NB4 (cell line): ENCODE measurements at regions not wholly inside any gene's neighbourhood (a gene's known extent, or its start where the extent isn't known, plus 50 kb on each side); places are given as distances from the start of the nearest gene placed in this dataset.

Source experiments
- DNase-seq: peaks from one replicate; pipeline ENCODE4 v3.0.0; 2010; ENCODE audit warnings: low read depth
- H3K4me3 ChIP-seq: one replicate; pipeline ENCODE4 v1.5.1; 2011; ENCODE audit warnings: mild to moderate bottlenecking, low read depth, low read length, moderate library complexity
- MYC ChIP-seq: IDR thresholded peaks from 2 replicates; pipeline ENCODE4 v1.6.1; 2011; ENCODE audit warnings: low read depth, low read length
- POLR2A ChIP-seq: IDR thresholded peaks from 2 replicates; pipeline ENCODE4 v1.6.1; 2011; ENCODE audit warnings: mild to moderate bottlenecking; ENCODE audit not compliant: insufficient read length; ENCODE audit errors: extremely low read depth
- TF ChIP-seq, protein P1 (sequence below): IDR thresholded peaks from one replicate; pipeline ENCODE4 v1.5.1; 2012; ENCODE audit warnings: low read depth, low read length
- TF ChIP-seq, protein P2 (sequence below): IDR thresholded peaks from 2 replicates; pipeline ENCODE4 v1.6.1; 2011; ENCODE audit warnings: low read depth, low read length

- no peak overlapping the region for H3K4me3 ChIP-seq
- no peak for TF ChIP-seq POLR2A
- TF ChIP-seq, protein P1, sequence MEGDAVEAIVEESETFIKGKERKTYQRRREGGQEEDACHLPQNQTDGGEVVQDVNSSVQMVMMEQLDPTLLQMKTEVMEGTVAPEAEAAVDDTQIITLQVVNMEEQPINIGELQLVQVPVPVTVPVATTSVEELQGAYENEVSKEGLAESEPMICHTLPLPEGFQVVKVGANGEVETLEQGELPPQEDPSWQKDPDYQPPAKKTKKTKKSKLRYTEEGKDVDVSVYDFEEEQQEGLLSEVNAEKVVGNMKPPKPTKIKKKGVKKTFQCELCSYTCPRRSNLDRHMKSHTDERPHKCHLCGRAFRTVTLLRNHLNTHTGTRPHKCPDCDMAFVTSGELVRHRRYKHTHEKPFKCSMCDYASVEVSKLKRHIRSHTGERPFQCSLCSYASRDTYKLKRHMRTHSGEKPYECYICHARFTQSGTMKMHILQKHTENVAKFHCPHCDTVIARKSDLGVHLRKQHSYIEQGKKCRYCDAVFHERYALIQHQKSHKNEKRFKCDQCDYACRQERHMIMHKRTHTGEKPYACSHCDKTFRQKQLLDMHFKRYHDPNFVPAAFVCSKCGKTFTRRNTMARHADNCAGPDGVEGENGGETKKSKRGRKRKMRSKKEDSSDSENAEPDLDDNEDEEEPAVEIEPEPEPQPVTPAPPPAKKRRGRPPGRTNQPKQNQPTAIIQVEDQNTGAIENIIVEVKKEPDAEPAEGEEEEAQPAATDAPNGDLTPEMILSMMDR = no peak
- TF ChIP-seq, protein P2, sequence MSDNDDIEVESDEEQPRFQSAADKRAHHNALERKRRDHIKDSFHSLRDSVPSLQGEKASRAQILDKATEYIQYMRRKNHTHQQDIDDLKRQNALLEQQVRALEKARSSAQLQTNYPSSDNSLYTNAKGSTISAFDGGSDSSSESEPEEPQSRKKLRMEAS = no peak
- no peak for TF ChIP-seq MYC
- DNase-seq = no peak
These were observed 257.5 kb upstream of the FAT3 start for GRCh38 chr11:91967026-91967690.

DNA sequence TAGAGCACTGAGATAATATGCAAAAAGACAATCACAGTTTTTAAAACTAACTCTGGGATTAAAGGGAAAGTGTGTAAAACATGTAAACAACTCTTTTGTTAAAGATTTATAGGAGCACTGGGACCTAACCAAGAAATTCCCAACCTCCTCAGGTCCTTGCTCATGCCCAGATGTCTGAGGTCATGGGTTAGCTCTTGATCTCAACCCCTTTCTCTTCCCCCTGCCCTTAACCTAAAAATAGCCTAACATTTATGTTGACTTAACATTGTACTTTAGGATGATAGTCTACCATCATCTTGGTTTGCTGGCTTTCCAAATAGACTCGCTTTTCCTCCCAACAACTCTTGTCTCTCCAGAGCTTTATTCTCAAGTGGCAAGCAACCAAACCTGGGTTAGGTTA is 258.2 kb upstream of the FAT3 start:
- no peak for TF ChIP-seq MYC
- TF ChIP-seq, protein P2 = no peak
- TF ChIP-seq, protein P1 = no peak
- TF ChIP-seq POLR2A = no peak
- H3K4me3 ChIP-seq = no peak overlapping the region
- no peak for DNase-seq

- H3K4me3 ChIP-seq = no peak overlapping the region
- TF ChIP-seq MYC = no peak
- TF ChIP-seq, protein P2 = no peak
- TF ChIP-seq, protein P1 = no peak
- TF ChIP-seq POLR2A = no peak
- no peak for DNase-seq
These were observed 263.8 kb upstream of the FAT3 start for GRCh38 chr11:91960770-91961169.

GRCh38 chr11:91959411-91959810 is 265.2 kb upstream of the FAT3 start:
- no peak for TF ChIP-seq MYC
- TF ChIP-seq, protein P2 = no peak
- TF ChIP-seq, protein P1 = no peak
- TF ChIP-seq POLR2A = no peak
- DNase-seq = no peak
- no peak overlapping the region for H3K4me3 ChIP-seq

- no peak for TF ChIP-seq POLR2A
- TF ChIP-seq, protein P1 = no peak
- TF ChIP-seq, protein P2 = no peak
- no peak for TF ChIP-seq MYC
- DNase-seq = no peak
- no peak overlapping the region for H3K4me3 ChIP-seq
These were observed 267.9 kb upstream of the FAT3 start for GRCh38 chr11:91956711-91957110.

GRCh38 chr11:91955206-91955605 is 269.4 kb upstream of the FAT3 start:
- no peak for DNase-seq
- no peak for TF ChIP-seq MYC
- TF ChIP-seq, protein P1 = no peak
- TF ChIP-seq POLR2A = no peak
- TF ChIP-seq, protein P2 = no peak
- no peak overlapping the region for H3K4me3 ChIP-seq
